MG63 (cell line): ENCODE measurements at regions not wholly inside any gene's neighbourhood (a gene's known extent, or its start where the extent isn't known, plus 50 kb on each side); places are given as distances from the start of the nearest gene placed in this dataset.
"Not testable (repeated sequence)": the region's sequence is repeated elsewhere in the genome, so short reads cannot be mapped to it uniquely, and the experiment has no call there.

Experiments
- DNase-seq: peaks from one replicate; pipeline ENCODE4 v3.0.0-alpha.2; 2020
- H3K27me3 ChIP-seq: fragments of 250-450 bp; sonication (Bioruptor Pico); 2 replicates; pipeline ENCODE4 v1.5.1; 2020; ENCODE audit warnings: mild to moderate bottlenecking, moderate library complexity
- H3K36me3 ChIP-seq: fragments of 250-450 bp; sonication (Bioruptor Pico); 2 replicates; pipeline ENCODE4 v1.5.1; 2020; ENCODE audit warnings: mild to moderate bottlenecking, moderate library complexity
- H3K4me3 ChIP-seq: fragments of 250-450 bp; sonication (Bioruptor Pico); 2 replicates; pipeline ENCODE4 v1.5.1; 2020; ENCODE audit warnings: mild to moderate bottlenecking, moderate library complexity
- H3K9me3 ChIP-seq: fragments of 250-450 bp; sonication (Bioruptor Pico); 2 replicates; pipeline ENCODE4 v1.5.1; 2020; ENCODE audit warnings: mild to moderate bottlenecking, moderate library complexity

- no peak for DNase-seq
- H3K36me3 ChIP-seq: no peaks in the 10 kb centered on the region
Observed at GRCh38 chr1:47646676-47647075, 208.8 kb downstream of the FOXD2 start.

DNA sequence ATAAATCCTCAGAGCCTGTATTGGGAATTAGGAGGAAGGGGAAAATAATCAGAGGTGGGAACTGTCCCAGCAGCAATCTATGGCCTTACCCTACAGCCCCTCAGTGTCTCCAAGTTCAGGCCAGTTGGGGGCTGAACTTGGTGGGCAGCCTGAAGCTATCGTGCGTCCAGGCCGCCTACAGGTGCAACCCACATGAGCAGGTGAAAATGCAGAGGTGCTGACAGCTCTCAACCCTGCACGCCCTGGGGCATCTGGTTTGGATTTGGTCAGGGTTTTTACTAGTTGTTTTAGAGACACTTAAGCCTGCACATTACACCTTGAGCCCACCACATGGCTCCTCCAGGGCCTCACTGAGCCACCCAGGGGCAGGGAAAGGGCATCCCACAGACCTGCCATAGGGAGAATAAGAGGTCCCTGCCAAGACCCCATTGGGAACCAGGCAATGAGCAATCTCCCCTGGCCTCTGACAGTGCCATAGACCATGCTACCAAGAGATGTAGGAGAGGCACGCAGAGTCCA lies 209.5 kb downstream of the FOXD2 start:
- Histone ChIP-seq H3K9me3 (no peaks in the 10 kb centered on the region), H3K27me3 (no peaks in the 10 kb centered on the region), H3K4me3 (no peak overlapping the region), H3K36me3 (no peaks in the 10 kb centered on the region)
- DNase-seq: no peak

More at GRCh38 chr1:47646676-47647075, 208.8 kb downstream of the FOXD2 start:
- H3K9me3 ChIP-seq: no peaks in the 10 kb centered on the region
- no peaks in the 10 kb centered on the region for H3K27me3 ChIP-seq
- no peak overlapping the region for H3K4me3 ChIP-seq

- Histone ChIP-seq H3K4me3 (no peak overlapping the region), H3K36me3 (no peaks in the 10 kb centered on the region)
- DNase-seq: peak; percentile 94
Observed at GRCh38 chr1:47650205-47650604, 212.4 kb downstream of the FOXD2 start.

DNA sequence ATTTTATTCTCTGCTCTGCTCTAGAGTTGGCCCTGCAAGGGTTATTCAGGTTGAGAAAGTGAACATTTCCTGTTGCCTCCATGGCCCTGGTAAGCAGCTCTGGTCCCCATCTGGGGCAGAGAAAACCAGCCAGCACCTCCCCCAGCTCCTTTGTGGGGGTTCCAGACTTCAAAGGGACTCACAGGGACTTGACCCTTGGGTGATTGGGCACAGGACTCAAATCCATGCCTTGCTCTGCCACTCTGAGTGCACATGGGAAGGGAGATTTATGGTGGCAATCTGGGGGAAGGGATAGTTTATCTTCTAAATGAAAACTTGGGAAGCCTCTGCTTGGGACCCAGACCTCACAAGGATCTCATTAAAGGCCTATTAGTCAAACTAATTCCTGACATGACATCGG lies 212.8 kb downstream of the FOXD2 start:
- Histone ChIP-seq H3K9me3 (no peaks in the 10 kb centered on the region), H3K27me3 (no peaks in the 10 kb centered on the region), H3K4me3 (no peak overlapping the region), H3K36me3 (no peaks in the 10 kb centered on the region)
- DNase-seq: no peak

More at GRCh38 chr1:47650205-47650604, 212.4 kb downstream of the FOXD2 start:
- Histone ChIP-seq H3K9me3 (no peaks in the 10 kb centered on the region), H3K27me3 (no peaks in the 10 kb centered on the region)

DNA sequence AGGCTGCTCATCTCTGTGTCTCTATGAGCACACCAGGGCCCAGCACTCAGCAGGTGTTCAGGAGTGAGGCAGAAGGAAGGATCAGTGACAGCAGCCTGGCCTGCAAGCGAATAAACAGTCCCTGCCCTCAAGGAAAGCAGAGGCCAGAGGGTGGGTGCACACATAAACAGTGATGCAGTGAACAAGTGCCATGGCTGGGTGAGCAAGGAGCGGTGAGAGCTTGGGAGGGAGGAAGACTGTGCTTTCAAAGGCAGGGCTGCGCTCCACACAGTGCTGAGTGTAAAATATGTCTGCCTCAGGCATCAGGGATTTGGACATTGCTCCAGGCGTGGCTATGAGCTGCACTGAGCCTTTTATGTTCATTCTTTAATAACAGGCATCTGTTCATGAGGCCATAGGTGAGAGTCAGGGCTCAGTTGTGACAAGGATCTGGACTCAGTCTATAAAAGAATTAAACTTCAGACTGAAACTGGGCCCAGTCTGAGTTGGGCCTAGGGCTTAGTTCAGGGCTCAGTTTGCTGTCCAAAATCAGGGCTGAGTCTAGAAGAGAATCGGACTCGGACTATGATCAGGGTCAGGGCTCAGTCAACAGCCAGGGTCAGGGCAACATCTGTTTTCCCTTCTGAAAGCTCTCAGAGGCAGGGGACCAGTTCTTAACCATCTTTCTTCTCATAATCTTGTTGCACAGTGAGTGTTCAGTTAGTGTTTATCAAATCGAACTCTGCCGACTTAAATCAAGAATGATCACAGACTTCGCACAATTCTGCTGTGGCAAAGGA lies 213.7 kb downstream of the FOXD2 start:
- H3K9me3 ChIP-seq: no peaks in the 10 kb centered on the region
- no peak for DNase-seq
- no peak overlapping the region for H3K4me3 ChIP-seq
- no peaks in the 10 kb centered on the region for H3K27me3 ChIP-seq
- no peaks in the 10 kb centered on the region for H3K36me3 ChIP-seq

GRCh38 chr1:47655521-47656300 lies 217.9 kb downstream of the FOXD2 start:
- DNase-seq: no peak

DNA sequence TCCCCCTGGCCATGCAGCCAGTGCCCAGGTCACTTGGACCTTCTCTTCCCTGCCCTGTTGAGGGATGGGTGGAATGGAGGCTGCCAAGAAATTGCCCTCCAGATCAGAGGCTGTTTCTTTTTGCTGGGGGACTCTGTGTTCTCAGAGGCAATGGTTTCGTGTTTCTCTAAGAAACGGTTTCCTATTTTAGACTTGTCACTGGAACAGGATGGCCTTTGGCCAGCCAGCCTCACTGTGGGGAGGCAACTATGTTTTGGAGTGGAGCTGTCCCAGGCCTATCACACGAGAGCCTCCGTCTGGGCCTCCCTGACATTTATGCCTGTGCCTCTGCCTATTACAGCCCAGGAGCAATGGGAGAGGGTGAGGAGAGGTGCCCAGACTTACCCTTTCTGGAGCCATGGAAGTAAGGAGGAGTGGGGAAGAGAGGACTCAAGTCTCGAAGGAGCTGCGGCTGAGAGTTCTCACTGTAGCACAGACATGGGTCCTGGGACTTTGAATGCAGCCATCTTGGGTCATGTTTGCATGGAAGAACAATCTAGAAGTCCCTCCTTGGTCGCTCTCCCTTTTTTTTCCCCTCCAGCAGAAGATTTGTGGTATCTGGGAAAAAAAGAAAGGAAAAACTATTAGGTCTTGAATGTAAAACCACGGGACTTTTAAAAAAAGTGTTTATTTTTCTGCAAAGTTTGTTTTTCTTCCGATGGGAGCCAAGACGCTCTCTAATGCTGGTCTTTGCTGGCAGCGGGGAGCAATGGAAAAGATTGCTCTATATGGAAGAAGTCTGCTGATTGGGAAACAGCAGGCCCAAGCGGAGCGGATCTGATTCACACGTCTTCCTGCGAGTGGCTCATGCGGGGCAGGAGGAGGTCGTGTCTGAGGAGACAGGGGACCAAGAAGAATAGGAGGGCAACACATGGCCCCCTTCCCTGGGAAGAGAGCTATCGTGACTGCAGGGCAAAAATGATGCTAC lies 219.2 kb downstream of the FOXD2 start:
- Histone ChIP-seq H3K4me3 (no peak overlapping the region), H3K9me3 (no peaks in the 10 kb centered on the region), H3K27me3 (no peaks in the 10 kb centered on the region), H3K36me3 (no peaks in the 10 kb centered on the region)
- no peak for DNase-seq

More at GRCh38 chr1:47655521-47656300, 217.9 kb downstream of the FOXD2 start:
- Histone ChIP-seq H3K9me3 (no peaks in the 10 kb centered on the region), H3K4me3 (no peak overlapping the region), H3K27me3 (no peaks in the 10 kb centered on the region), H3K36me3 (no peaks in the 10 kb centered on the region)

DNA sequence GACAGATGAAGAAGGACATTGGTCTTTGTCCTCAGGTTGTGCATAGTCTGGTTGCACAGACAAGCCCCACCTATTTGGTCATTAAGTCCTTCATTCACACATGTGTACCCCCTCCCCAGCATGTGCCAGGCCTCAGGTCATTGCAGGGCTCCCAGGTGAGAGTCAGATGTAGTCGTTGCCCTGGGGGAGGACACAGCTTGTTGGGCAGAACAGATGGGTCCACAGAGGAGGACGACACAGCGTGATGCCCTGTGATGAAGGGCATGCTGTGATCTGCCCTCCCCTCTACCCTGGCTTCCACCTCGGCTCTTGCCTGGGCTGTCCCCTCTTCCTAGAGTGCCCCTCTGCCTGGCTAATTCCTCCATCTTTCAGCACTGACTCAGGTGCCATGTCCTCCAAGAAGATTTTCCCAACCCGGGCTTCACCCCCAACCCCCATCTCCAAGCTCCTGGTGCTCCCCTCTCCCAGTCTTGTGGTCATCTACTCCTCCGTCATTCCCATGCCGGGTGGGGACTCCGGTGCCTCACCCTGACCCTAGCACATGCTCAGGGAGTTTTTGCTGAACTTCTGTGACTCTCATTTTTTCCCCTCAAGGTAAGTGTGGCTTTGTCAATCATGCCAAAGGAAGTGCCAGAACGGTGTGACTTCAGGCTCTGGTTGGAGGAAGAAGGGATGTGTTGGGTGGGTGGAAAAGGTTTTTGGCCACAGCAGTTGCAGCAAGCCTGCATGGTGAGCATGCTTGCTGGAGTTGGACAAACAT lies 220.5 kb downstream of the FOXD2 start:
- no peaks in the 10 kb centered on the region for H3K9me3 ChIP-seq
- no peaks in the 10 kb centered on the region for H3K36me3 ChIP-seq
- H3K27me3 ChIP-seq: no peaks in the 10 kb centered on the region
- H3K4me3 ChIP-seq: no peak overlapping the region
- DNase-seq: no peak

DNA sequence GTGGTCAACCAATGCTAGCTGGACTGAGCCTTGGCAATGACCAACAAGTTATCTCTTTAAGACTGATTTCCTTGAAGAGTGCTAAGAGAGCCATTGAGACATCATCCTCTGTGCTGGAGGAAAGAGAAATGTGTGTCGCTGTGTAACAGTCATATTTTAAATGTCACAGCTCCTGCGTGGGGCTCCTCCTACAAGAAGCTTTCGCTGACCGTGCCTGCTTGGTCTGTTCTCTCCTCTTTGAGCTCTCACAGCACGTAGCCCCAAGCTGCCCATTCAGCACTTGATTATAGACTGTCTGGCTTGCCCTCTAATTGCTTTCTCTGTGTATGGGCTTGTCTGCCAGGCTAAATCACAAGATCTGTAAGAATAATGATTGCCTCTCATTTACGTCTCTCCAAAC lies 221.3 kb downstream of the FOXD2 start:
- Histone ChIP-seq H3K36me3 (no peaks in the 10 kb centered on the region), H3K4me3 (no peak overlapping the region), H3K27me3 (no peaks in the 10 kb centered on the region), H3K9me3 (no peaks in the 10 kb centered on the region)
- no peak for DNase-seq

- H3K9me3 ChIP-seq: no peaks in the 10 kb centered on the region
- DNase-seq: no peak
Observed at GRCh38 chr1:47660622-47661021, 222.8 kb downstream of the FOXD2 start.

DNA sequence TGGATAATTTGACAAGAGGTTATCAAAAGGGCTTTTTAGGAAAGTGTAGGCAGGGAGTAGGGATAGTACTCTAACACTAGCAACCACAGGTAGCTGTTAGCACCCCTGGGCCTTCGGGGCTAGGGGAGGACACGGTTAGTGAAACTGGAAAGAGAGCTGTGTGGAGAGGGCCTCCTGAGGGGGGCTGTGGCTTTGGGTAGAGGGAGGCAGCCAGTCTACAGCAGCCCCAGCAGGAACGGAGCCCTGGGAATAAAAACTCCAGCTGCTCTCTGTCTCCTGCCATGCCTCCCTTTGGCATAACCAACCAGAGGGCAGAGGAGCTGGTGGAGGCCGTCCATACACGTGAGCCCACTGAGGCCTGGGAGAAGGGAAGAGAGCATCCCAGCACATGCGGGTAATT lies 223.2 kb downstream of the FOXD2 start:
- H3K27me3 ChIP-seq: no peaks in the 10 kb centered on the region
- no peak for DNase-seq
- no peaks in the 10 kb centered on the region for H3K9me3 ChIP-seq
- H3K36me3 ChIP-seq: no peaks in the 10 kb centered on the region
- no peak overlapping the region for H3K4me3 ChIP-seq

More at GRCh38 chr1:47660622-47661021, 222.8 kb downstream of the FOXD2 start:
- no peaks in the 10 kb centered on the region for H3K36me3 ChIP-seq
- no peaks in the 10 kb centered on the region for H3K27me3 ChIP-seq
- H3K4me3 ChIP-seq: no peak overlapping the region

- Histone ChIP-seq H3K9me3 (no peaks in the 10 kb centered on the region), H3K4me3 (no peak overlapping the region), H3K27me3 (no peaks in the 10 kb centered on the region), H3K36me3 (no peaks in the 10 kb centered on the region)
- DNase-seq: no peak
Observed at GRCh38 chr1:47662068-47662467, 224.2 kb downstream of the FOXD2 start.

- Histone ChIP-seq H3K4me3 (no peak overlapping the region), H3K27me3 (no peaks in the 10 kb centered on the region), H3K36me3 (no peaks in the 10 kb centered on the region), H3K9me3 (no peaks in the 10 kb centered on the region)
- no peak for DNase-seq
Observed at GRCh38 chr1:47663286-47663685, 225.4 kb downstream of the FOXD2 start.

DNA sequence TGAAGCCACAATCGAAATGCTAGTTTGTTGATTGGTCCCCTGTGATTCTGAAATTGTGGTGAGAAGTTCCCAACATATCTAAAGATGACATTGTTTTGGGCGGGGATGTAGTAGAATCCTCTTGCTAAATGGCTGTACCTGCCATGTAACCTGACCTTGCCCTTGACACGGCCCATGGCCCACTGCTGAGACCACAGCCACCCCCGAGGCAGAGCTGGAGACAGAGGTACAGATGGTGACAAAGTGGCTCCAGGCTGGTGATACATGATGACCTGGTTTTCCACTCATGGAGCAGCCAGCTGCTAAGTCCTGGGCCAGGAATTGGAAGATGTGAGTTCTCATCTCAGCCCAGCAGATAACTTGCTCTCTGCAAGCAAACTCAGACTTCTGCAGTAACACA lies 226.5 kb downstream of the FOXD2 start:
- no peaks in the 10 kb centered on the region for H3K36me3 ChIP-seq
- no peaks in the 10 kb centered on the region for H3K27me3 ChIP-seq
- DNase-seq: no peak
- H3K4me3 ChIP-seq: no peak overlapping the region
- no peaks in the 10 kb centered on the region for H3K9me3 ChIP-seq

DNA sequence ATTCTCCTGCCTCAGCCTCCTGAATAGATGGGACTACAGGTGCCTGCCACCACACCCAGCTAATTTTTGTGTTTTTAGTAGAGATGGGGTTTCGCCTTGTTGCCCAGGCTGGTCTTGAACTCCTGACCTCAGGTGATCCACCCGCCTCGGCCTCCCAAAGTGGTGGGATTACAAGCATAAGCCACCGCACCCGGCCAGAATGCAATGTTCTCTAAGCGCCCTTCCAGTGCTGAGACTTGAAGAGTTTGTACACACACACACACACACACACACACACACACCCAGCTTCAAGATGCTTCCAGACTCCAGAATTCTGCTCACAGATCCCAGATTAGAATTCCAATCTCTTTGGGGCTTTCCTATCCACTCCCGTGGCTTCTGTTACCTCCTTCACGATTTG lies 227.1 kb downstream of the FOXD2 start:
- not testable (repeated sequence) for H3K27me3 ChIP-seq, DNase-seq

GRCh38 chr1:47669081-47669585 lies 231.3 kb downstream of the FOXD2 start:
- Histone ChIP-seq H3K9me3 (no peaks in the 10 kb centered on the region), H3K4me3 (no peak overlapping the region), H3K27me3 (no peaks in the 10 kb centered on the region), H3K36me3 (no peaks in the 10 kb centered on the region)
- DNase-seq: no peak

More for the DNA sequence above, 227.1 kb downstream of the FOXD2 start:
- H3K36me3 ChIP-seq, H3K4me3 ChIP-seq, H3K9me3 ChIP-seq: not testable (repeated sequence)
